IMR-90 (cell line): ENCODE measurements at regions not wholly inside any gene's neighbourhood (a gene's known extent, or its start where the extent isn't known, plus 50 kb on each side); places are given as distances from the start of the nearest gene placed in this dataset.

ENCODE experiments used
- ATAC-seq: fragments of 200-7000 bp; cut with Tn5 transposase; 2 replicates; pipeline ENCODE4 v1.9.1; 2020; ENCODE audit warnings: low read depth, mild to moderate bottlenecking, moderate library complexity
- BruUV-seq: library from RNA; stranded (reverse); fragments of 400-500 nt; replicated peaks from 2 replicates; lab custom pipeline; 2021; lab: Mats Ljungman, UMichigan
- CTCF ChIA-PET: fragments of 300-600 bp; formaldehyde crosslinking; extraction: SDS; loops from one replicate; lab custom pipeline; 2021; ENCODE audit warnings: antibody characterized with exemption; lab: Yijun Ruan, JAX
- POLR2A ChIA-PET: fragments of 300-600 bp; sonication (Branson Sonifier 250); formaldehyde crosslinking; loops from one replicate; lab custom pipeline; 2022; ENCODE audit warnings: antibody characterized with exemption; ENCODE audit not compliant: unreplicated experiment; lab: Charles Lee
- DNase-seq: peaks from one replicate; pipeline ENCODE4 v3.0.0; 2013
- H2AFZ ChIP-seq: replicated peaks from 2 replicates; pipeline ENCODE3; 2013; ENCODE audit warnings: low read length, mild to moderate bottlenecking; ENCODE audit not compliant: poor library complexity
- H2AK5ac ChIP-seq: 2 replicates; pipeline ENCODE4 v1.6.1; 2013; ENCODE audit warnings: low read depth, low read length, inconsistent platforms
- H2AK9ac ChIP-seq: replicated peaks from 2 replicates; pipeline ENCODE3; 2013; ENCODE audit warnings: mild to moderate bottlenecking, low read depth, low read length, moderate library complexity; ENCODE audit not compliant: poor library complexity
- H2BK120ac ChIP-seq: 2 replicates; pipeline ENCODE4 v1.6.1; 2013; ENCODE audit warnings: low read depth, low read length, inconsistent platforms
- H2BK15ac ChIP-seq: 3 replicates; pipeline ENCODE4 v1.6.1; 2013; ENCODE audit warnings: low read depth, low read length, inconsistent platforms
- H2BK20ac ChIP-seq: 2 replicates; pipeline ENCODE4 v1.6.1; 2013; ENCODE audit warnings: low read depth, mild to moderate bottlenecking, inconsistent platforms, low read length, moderate library complexity
- H2BK5ac ChIP-seq: 2 replicates; pipeline ENCODE4 v1.6.1; 2013; ENCODE audit warnings: mild to moderate bottlenecking, low read depth, low read length, inconsistent platforms; ENCODE audit not compliant: poor library complexity, severe bottlenecking
- H3K14ac ChIP-seq: replicated peaks from 2 replicates; pipeline ENCODE4 v1.6.1; 2013; ENCODE audit warnings: low read depth, low read length, inconsistent platforms
- H3K18ac ChIP-seq: 2 replicates; pipeline ENCODE4 v1.6.1; 2013; ENCODE audit warnings: low read depth, low read length, control low read depth
- H3K23ac ChIP-seq: 2 replicates; pipeline ENCODE4 v1.6.1; 2013; ENCODE audit warnings: low read depth, low read length, inconsistent platforms
- H3K27ac ChIP-seq: 2 replicates; pipeline ENCODE4 v1.5.1; 2013; ENCODE audit warnings: mild to moderate bottlenecking, control low read depth, low read length; ENCODE audit not compliant: insufficient read depth
- H3K27me3 ChIP-seq: 2 replicates; pipeline ENCODE4 v1.6.1; 2013; ENCODE audit warnings: low read length; ENCODE audit not compliant: control insufficient read depth, insufficient read depth
- H3K36me3 ChIP-seq: 2 replicates; pipeline ENCODE4 v1.6.1; 2013; ENCODE audit warnings: low read length, mixed read lengths; ENCODE audit not compliant: control insufficient read depth, insufficient read depth
- H3K4ac ChIP-seq: 2 replicates; pipeline ENCODE4 v1.6.1; 2013; ENCODE audit warnings: low read depth, low read length, inconsistent platforms
- H3K4me1 ChIP-seq: 2 replicates; pipeline ENCODE4 v1.6.1; 2013; ENCODE audit warnings: low read length, mixed read lengths; ENCODE audit not compliant: control insufficient read depth, insufficient read depth
- H3K4me2 ChIP-seq: 2 replicates; pipeline ENCODE4 v1.6.1; 2013; ENCODE audit warnings: low read depth, mild to moderate bottlenecking, control low read depth, low read length, moderate library complexity
- H3K4me3 ChIP-seq: 2 replicates; pipeline ENCODE4 v1.5.1; 2013; ENCODE audit warnings: low read depth, mild to moderate bottlenecking, control low read depth, low read length, moderate library complexity; ENCODE audit not compliant: insufficient read depth
- H3K56ac ChIP-seq: 2 replicates; pipeline ENCODE4 v1.6.1; 2013; ENCODE audit warnings: low read length, inconsistent platforms; ENCODE audit not compliant: insufficient read depth; ENCODE audit errors: extremely low read depth
- H3K79me1 ChIP-seq, 2 experiments: 2 replicates each; pipeline ENCODE4 v1.6.1; 2013; ENCODE audit warnings: low read length in 2 of 2, inconsistent platforms in 1 of 2, low read depth in 1 of 2
- H3K9ac ChIP-seq: 2 replicates; pipeline ENCODE4 v1.6.1; 2013; ENCODE audit warnings: low read depth, low read length, control low read depth
- H3K9me1 ChIP-seq: 2 replicates; pipeline ENCODE4 v1.6.1; 2013; ENCODE audit warnings: low read length, inconsistent platforms; ENCODE audit not compliant: insufficient read depth
- H3K9me3 ChIP-seq: 2 replicates; pipeline ENCODE4 v1.6.1; 2013; ENCODE audit warnings: low read length; ENCODE audit not compliant: control insufficient read depth, insufficient read depth
- H4K20me1 ChIP-seq: 2 replicates; pipeline ENCODE4 v1.6.1; 2013; ENCODE audit warnings: low read length, inconsistent platforms; ENCODE audit not compliant: insufficient read depth
- H4K5ac ChIP-seq: 2 replicates; pipeline ENCODE4 v1.6.1; 2013; ENCODE audit warnings: mild to moderate bottlenecking, low read depth, low read length, control low read depth
- H4K8ac ChIP-seq, 2 experiments: 2 replicates each; pipeline ENCODE4 v1.6.1; 2013; ENCODE audit warnings: low read depth in 2 of 2, low read length in 2 of 2, control low read depth in 1 of 2, inconsistent platforms in 1 of 2
- H4K91ac ChIP-seq: 2 replicates; pipeline ENCODE4 v1.6.1; 2013; ENCODE audit warnings: low read depth, low read length, inconsistent platforms; ENCODE audit not compliant: insufficient read depth
- CEBPB ChIP-seq: IDR thresholded peaks from 2 replicates; pipeline ENCODE4 v1.6.1; 2012; ENCODE audit warnings: low read depth, low read length, improper control_type of control experiment
- CTCF ChIP-seq: conservative IDR thresholded peaks from 2 replicates; pipeline ENCODE4 v1.5.1; 2012; ENCODE audit warnings: mild to moderate bottlenecking, low read depth, low read length, improper control_type of control experiment
- FOS ChIP-seq: fragments of 150-350 bp; IDR thresholded peaks from 2 replicates; pipeline ENCODE4 v1.6.1; 2016; ENCODE audit warnings: low read depth, low read length
- MAZ ChIP-seq: IDR thresholded peaks from 2 replicates; pipeline ENCODE4 v1.6.1; 2012; ENCODE audit warnings: low read depth, mild to moderate bottlenecking, low read length, improper control_type of control experiment, moderate library complexity, borderline replicate concordance
- MXI1 ChIP-seq: IDR thresholded peaks from 2 replicates; pipeline ENCODE4 v1.6.1; 2012; ENCODE audit warnings: low read depth, mild to moderate bottlenecking, low read length, moderate library complexity, borderline replicate concordance
- POLR2A ChIP-seq: IDR thresholded peaks from 2 replicates; pipeline ENCODE4 v1.6.1; 2012; ENCODE audit warnings: mild to moderate bottlenecking, low read depth, low read length
- RAD21 ChIP-seq: IDR thresholded peaks from 2 replicates; pipeline ENCODE4 v1.6.1; 2012; ENCODE audit warnings: low read length, improper control_type of control experiment
- RCOR1 ChIP-seq: IDR thresholded peaks from 2 replicates; pipeline ENCODE4 v1.6.1; 2012; ENCODE audit warnings: mild to moderate bottlenecking, low read length, improper control_type of control experiment; ENCODE audit not compliant: insufficient replicate concordance
- SMC3 ChIP-seq: fragments of 150-350 bp; IDR thresholded peaks from 2 replicates; pipeline ENCODE4 v1.6.1; 2016; ENCODE audit warnings: low read depth, mild to moderate bottlenecking, antibody characterized with exemption, low read length, moderate library complexity
- USF2 ChIP-seq: fragments of 150-350 bp; IDR thresholded peaks from 2 replicates; pipeline ENCODE4 v1.6.1; 2017; ENCODE audit warnings: mild to moderate bottlenecking, antibody characterized with exemption, low read length, low read depth
- dilution Hi-C: fragments of 300-500 bp; cut with HindIII; formaldehyde crosslinking; loops from one replicate; pipeline ENCODE4 v1.14.3; 2018; ENCODE audit warnings: low sequenced_read_pairs; ENCODE audit not compliant: unreplicated experiment
- in situ Hi-C: fragments of 300-500 bp; cut with MboI; formaldehyde crosslinking; loops from 3 replicates; pipeline ENCODE4 v1.14.3; 2019; ENCODE audit warnings: low sequenced_read_pairs, inconsistent platforms, mixed read lengths
- intact Hi-C: fragments of 100-400 bp; cut with micrococcal nuclease; formaldehyde crosslinking; loops from 2 replicates; pipeline ENCODE4 v1.10.0; 2022

GRCh38 chr15:58331913-58332675 lies 99.7 kb upstream of the LIPC start (continued):
- peak; percentile 28; the same call in 1 of the 2 replicates for TF ChIP-seq CEBPB
- TF ChIP-seq POLR2A: no peak
- TF ChIP-seq SMC3: no peak

- dilution Hi-C loops (no loop called here), intact Hi-C loops (loop anchor here (1.0 to 5.0 kb wide), 6 partner anchors 28 to 414 kb away; partner anchors contain the start of gene ADAM10), in situ Hi-C loops (no loop called here)
- peaks cover 25% of the 10 kb centered on the region for H3K4me1 ChIP-seq
- H3K9ac ChIP-seq: peak overlapping the region; percentile 60
- H3K9me1 ChIP-seq: peaks cover 16% of the 10 kb centered on the region
- H2BK5ac ChIP-seq: peak overlapping the region; percentile 92
- peak overlapping the region; percentile 96 for H4K91ac ChIP-seq
- H2BK120ac ChIP-seq: peak overlapping the region; percentile 99
- no TSS peak for BruUV-seq
- peak overlapping the region; percentile 89 to 94 for H4K8ac ChIP-seq
- DNase-seq: peak; percentile 93
- peak overlapping the region; percentile 96 for H2AK5ac ChIP-seq
- POLR2A ChIA-PET: interaction anchor here (1.0 to 1.3 kb wide), 3 partner anchors 10 to 128 kb away, joined by 3 read pairs; no protein-coding TSS in a partner anchor
- peaks cover 0 to 10% of the 10 kb centered on the region in 2 experiments; a peak in 3 of 4 replicates for H3K79me1 ChIP-seq
- peak overlapping the region; percentile 58 for H3K4me2 ChIP-seq
- CTCF ChIA-PET: interaction anchor here (1.0 to 1.5 kb wide), 4 partner anchors 19 to 438 kb away, joined by 3 to 4 read pairs (median 4); partner anchors contain the start of gene MINDY2
- no peaks in the 10 kb centered on the region for H3K36me3 ChIP-seq
- peak overlapping the region; percentile 99 for H3K14ac ChIP-seq
- no peaks in the 10 kb centered on the region for H3K27me3 ChIP-seq
- H3K27ac ChIP-seq: peak overlapping the region; percentile 100
- no peaks in the 10 kb centered on the region for H4K20me1 ChIP-seq
- peak overlapping the region; percentile 93 for H4K5ac ChIP-seq
- H2BK20ac ChIP-seq: peak overlapping the region; percentile 98
- H3K23ac ChIP-seq: peak overlapping the region; percentile 95
- H2AFZ ChIP-seq: peak overlapping the region; percentile 38
- peaks cover 4% of the 10 kb centered on the region; the same call in 1 of the 2 replicates for H3K9me3 ChIP-seq
- H2BK15ac ChIP-seq: peak overlapping the region; percentile 98
- H2AK9ac ChIP-seq: peak overlapping the region; percentile 88
- no peak overlapping the region for H3K4me3 ChIP-seq
- peak overlapping the region; percentile 98 for H3K18ac ChIP-seq
- H3K56ac ChIP-seq: peak overlapping the region; percentile 96
- peak overlapping the region; percentile 98 for H3K4ac ChIP-seq
- peak; percentile 36 for ATAC-seq
- TF ChIP-seq RCOR1: peak; percentile 50
- TF ChIP-seq MAZ: no peak
- TF ChIP-seq SMC3: no peak
- TF ChIP-seq CTCF: no peak
- TF ChIP-seq FOS: peak; percentile 76; the same call in 1 of the 2 replicates
- TF ChIP-seq RAD21: no peak
- no peak for TF ChIP-seq USF2
- TF ChIP-seq MXI1: no peak
These were observed 99.0 kb upstream of the LIPC start for GRCh38 chr15:58332676-58333400.
